ENCODE measurements at regions not wholly inside any gene's neighbourhood (a gene's known extent, or its start where the extent isn't known, plus 50 kb on each side); places are given as distances from the start of the nearest gene placed in this dataset.

- ATAC-seq (no peak), DNase-seq (no peak)
- Histone ChIP-seq H2AFZ (ENCODE audit: low read length) (no peak overlapping the region), H3K79me2 (ENCODE audit: low read length) (no peaks in the 10 kb centered on the region), H3F3A (ENCODE audit: low read length, unreplicated experiment) (no peaks in the 10 kb centered on the region), H3K27me3 (ENCODE audit: low read length) (no peaks in the 10 kb centered on the region), H3K27ac (ENCODE audit: low read length) (no peak overlapping the region), H3K4me1 (ENCODE audit: insufficient read depth, low read length) (no peaks in the 10 kb centered on the region), H3K4me2 (ENCODE audit: low read length) (no peak overlapping the region), H3K9me2 (replicated peaks; ENCODE audit: low read length) (no peaks in the 10 kb centered on the region), H3K9ac (ENCODE audit: low read length) (no peak overlapping the region), H3K36me3 (ENCODE audit: low read depth, low read length) (no peaks in the 10 kb centered on the region), H3K4me3 (ENCODE audit: low read length) (no peak overlapping the region), H3K9me3 (ENCODE audit: low read length) (no peaks in the 10 kb centered on the region), H4K20me1 (ENCODE audit: low read length) (no peaks in the 10 kb centered on the region)
- intact Hi-C loops (cut with micrococcal nuclease): no loop called here
- POLR2A ChIA-PET (ENCODE audit: unreplicated experiment): no interaction called here
- no peak for TF ChIP-seq CTCF (conservative IDR thresholded peaks at IDR 0.05; ENCODE audit: low read depth, low read length)
- TF ChIP-seq EZH2phosphoT487 (IDR thresholded peaks at IDR 0.05; ENCODE audit: borderline replicate concordance, low read length): no peak
- TF ChIP-seq EZH2 (IDR thresholded peaks at IDR 0.05; ENCODE audit: low read length, unreplicated experiment): no peak
- no TSS peak for BruUV-seq (replicated peaks)
- CTCF ChIA-PET: no interaction called here
Measured at GRCh38 chr13:57375876-57376275, 208.9 kb downstream of the PRR20E start.

GRCh38 chr13:57408312-57408711 lies 223.2 kb upstream of the PCDH17 start:
- H3K4me1 ChIP-seq (ENCODE audit: insufficient read depth, low read length): no peaks in the 10 kb centered on the region
- DNase-seq: no peak
- intact Hi-C loops (cut with micrococcal nuclease): no loop called here
- no peak overlapping the region for H3K4me2 ChIP-seq (ENCODE audit: low read length)
- BruUV-seq (replicated peaks): no TSS peak
- H3K9me2 ChIP-seq (replicated peaks; ENCODE audit: low read length): no peaks in the 10 kb centered on the region
- H3F3A ChIP-seq (ENCODE audit: low read length, unreplicated experiment): no peaks in the 10 kb centered on the region
- H4K20me1 ChIP-seq (ENCODE audit: low read length): no peaks in the 10 kb centered on the region
- no peak for ATAC-seq
- TF ChIP-seq EZH2 (IDR thresholded peaks at IDR 0.05; ENCODE audit: low read length, unreplicated experiment): no peak
- TF ChIP-seq CTCF (conservative IDR thresholded peaks at IDR 0.05; ENCODE audit: low read depth, low read length): no peak
- TF ChIP-seq EZH2phosphoT487 (IDR thresholded peaks at IDR 0.05; ENCODE audit: borderline replicate concordance, low read length): no peak
- POLR2A ChIA-PET (ENCODE audit: unreplicated experiment): no interaction called here
- H3K27me3 ChIP-seq (ENCODE audit: low read length): no peaks in the 10 kb centered on the region
- CTCF ChIA-PET: no interaction called here
- H2AFZ ChIP-seq (ENCODE audit: low read length): no peak overlapping the region
- no peak overlapping the region for H3K9ac ChIP-seq (ENCODE audit: low read length)
- no peaks in the 10 kb centered on the region for H3K9me3 ChIP-seq (ENCODE audit: low read length)
- no peak overlapping the region for H3K27ac ChIP-seq (ENCODE audit: low read length)
- H3K36me3 ChIP-seq (ENCODE audit: low read depth, low read length): no peaks in the 10 kb centered on the region
- H3K79me2 ChIP-seq (ENCODE audit: low read length): no peaks in the 10 kb centered on the region
- H3K4me3 ChIP-seq (ENCODE audit: low read length): no peak overlapping the region

- no peak overlapping the region for H3K9ac ChIP-seq (ENCODE audit: low read length)
- DNase-seq (no peak), ATAC-seq (no peak)
- POLR2A ChIA-PET (ENCODE audit: unreplicated experiment): no interaction called here
- H2AFZ ChIP-seq (ENCODE audit: low read length): no peak overlapping the region
- no peaks in the 10 kb centered on the region for H3K27me3 ChIP-seq (ENCODE audit: low read length)
- H3K36me3 ChIP-seq (ENCODE audit: low read depth, low read length): no peaks in the 10 kb centered on the region
- TF ChIP-seq EZH2phosphoT487 (IDR thresholded peaks at IDR 0.05; ENCODE audit: borderline replicate concordance, low read length) (no peak), CTCF (conservative IDR thresholded peaks at IDR 0.05; ENCODE audit: low read depth, low read length) (no peak), EZH2 (IDR thresholded peaks at IDR 0.05; ENCODE audit: low read length, unreplicated experiment) (no peak)
- H3F3A ChIP-seq (ENCODE audit: low read length, unreplicated experiment): no peaks in the 10 kb centered on the region
- no peaks in the 10 kb centered on the region for H4K20me1 ChIP-seq (ENCODE audit: low read length)
- H3K27ac ChIP-seq (ENCODE audit: low read length): no peak overlapping the region
- no peaks in the 10 kb centered on the region for H3K79me2 ChIP-seq (ENCODE audit: low read length)
- no peak overlapping the region for H3K4me3 ChIP-seq (ENCODE audit: low read length)
- CTCF ChIA-PET: no interaction called here
- no peaks in the 10 kb centered on the region for H3K4me1 ChIP-seq (ENCODE audit: insufficient read depth, low read length)
- intact Hi-C loops (cut with micrococcal nuclease): no loop called here
- H3K4me2 ChIP-seq (ENCODE audit: low read length): no peak overlapping the region
- H3K9me2 ChIP-seq (replicated peaks; ENCODE audit: low read length): no peaks in the 10 kb centered on the region
- no peaks in the 10 kb centered on the region for H3K9me3 ChIP-seq (ENCODE audit: low read length)
- BruUV-seq (replicated peaks): no TSS peak
Measured at GRCh38 chr13:57409121-57409520, 222.4 kb upstream of the PCDH17 start.
